ENCODE measurements at regions not wholly inside any gene's neighbourhood (a gene's known extent, or its start where the extent isn't known, plus 50 kb on each side); places are given as distances from the start of the nearest gene placed in this dataset.
"Not testable (repeated sequence)": the region's sequence is repeated elsewhere in the genome, so short reads cannot be mapped to it uniquely, and the experiment has no call there.

DNA sequence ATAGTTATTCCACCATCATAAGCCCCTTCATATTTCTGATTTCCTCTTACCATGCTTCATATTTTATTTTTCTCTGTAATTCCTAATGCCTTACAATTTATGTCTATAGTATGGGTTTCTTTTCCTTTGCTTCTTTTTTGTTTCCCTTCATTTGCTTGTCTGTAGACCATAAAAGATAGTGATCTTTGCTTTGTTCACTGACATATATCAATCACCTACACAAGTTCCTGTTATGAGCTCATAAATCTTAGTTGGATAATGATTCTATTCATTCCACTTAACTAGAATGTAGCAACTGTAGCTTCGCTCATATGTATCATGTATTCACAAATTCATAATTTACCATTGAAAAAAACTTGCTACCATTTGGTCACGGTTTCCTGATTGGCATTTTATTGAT, 388.8 kb upstream of the ATXN7L3B start:
- no peak for DNase-seq

DNA sequence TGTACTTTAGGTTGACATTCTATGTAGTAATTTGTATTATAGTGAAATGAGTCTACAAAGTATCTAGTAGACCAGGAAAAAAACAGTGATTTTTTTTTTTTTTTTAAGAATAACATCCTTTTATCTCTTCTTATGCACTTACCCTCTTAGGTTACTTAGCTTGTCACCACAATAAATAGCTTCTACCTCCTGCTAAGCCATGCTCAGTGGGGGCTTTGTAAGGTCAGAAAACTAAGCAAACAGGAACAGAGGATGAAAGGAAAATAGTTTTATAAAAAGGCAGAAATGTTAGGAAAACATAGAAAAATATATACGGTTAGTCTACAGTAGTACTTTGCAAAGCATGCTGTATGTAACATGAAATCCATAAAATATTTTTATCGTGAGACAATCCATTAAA, 385.3 kb upstream of the ATXN7L3B start:
- no peak for DNase-seq

DNA sequence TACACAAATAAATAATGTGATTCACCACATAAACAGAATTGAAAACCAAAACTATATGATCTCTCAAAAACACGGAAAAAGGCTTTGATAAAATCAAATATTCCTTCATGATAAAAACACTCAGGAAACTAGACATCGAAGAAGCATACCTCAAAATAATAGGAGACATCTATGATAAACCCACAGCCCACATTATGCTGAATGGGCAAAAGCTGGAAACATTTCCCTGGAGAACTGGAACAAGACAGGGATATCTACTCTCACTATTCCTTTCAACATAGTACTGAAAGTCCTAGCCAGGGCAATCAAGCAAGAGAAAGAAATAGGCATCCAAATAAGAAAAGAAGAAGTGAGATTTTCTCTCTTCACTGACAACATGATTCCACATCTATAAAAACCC, 371.5 kb upstream of the ATXN7L3B start:
- DNase-seq, result no peak

DNA sequence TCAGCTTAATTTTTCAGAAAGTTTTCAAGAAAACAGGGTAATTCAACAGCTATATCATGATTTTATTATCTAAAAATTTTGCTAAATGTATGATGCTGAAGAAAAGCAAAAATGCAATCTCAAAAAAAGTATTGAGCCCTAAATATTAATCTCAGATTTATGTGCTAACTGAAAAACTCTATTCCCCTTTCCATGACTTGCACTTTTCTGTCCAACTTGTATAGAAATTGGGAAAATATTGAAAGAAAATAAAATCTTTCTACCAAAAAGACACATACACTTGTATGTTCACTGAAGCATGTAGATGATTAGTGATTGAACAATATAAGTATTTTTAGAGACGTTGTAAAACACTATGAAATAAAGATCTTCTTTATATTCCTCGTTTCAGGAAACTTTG, 368.0 kb upstream of the ATXN7L3B start:
- DNase-seq, result no peak

DNA sequence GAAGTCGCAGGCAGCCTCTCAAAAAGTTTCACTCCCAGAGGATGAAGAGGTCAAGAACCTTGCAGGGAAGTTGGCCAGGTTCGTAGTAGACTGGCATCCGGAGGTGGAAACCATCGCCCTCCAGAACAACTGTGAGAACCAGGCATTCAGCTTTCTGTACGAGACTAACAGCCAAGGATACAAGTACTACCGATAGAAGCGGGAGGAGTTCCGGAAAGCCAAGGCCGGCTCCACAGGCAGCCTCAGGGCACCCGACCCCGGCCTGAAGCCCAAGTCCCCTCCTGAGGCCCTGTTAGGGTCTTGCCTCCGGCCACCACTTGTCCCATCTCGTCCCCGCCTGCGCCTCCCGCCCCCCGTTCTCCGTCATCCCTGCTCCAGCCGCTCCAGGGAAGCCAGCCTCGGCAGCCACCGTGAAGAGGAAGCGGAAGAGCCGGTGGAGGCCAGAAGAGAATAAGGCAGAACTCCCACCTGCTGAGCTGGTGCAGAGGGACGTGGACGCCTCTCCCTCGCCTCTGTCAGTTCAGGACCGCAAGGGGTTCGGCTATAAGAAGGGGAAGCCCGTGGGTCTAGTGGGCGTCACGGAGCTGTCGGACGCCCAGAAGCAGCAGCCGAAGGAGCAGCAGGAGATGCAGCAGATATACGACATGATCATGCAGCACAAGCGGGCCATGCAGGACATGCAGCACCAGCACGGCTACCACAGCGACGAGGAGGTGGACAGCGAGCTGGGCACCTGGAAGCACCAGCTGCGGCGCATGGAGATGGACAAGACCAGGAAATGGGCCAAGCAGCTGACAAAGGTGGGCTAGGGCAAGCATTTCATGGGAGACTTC, 366.8 kb upstream of the ATXN7L3B start:
- DNase-seq, result no peak

DNA sequence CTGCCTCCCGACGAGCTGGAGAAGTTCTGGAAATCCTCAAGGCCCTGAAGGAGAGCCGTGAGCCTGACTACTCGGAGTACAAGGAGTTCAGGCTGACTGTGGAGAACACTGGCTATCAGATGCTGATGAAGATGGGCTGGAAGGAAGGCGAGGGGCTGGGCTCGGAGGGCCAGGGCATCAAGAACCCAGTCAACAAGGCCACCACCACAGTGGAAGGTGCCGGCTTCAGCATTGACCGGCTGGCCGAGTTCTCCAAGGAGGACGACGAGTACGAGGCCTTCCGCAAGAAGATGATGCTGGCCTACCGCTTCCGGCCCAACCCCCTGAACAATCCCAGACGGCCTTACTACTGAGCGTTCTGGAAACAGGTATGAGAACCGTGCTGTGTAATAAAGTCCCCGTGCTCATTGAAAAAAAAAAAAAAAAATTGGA, 366.1 kb upstream of the ATXN7L3B start:
- DNase-seq, result no peak

DNA sequence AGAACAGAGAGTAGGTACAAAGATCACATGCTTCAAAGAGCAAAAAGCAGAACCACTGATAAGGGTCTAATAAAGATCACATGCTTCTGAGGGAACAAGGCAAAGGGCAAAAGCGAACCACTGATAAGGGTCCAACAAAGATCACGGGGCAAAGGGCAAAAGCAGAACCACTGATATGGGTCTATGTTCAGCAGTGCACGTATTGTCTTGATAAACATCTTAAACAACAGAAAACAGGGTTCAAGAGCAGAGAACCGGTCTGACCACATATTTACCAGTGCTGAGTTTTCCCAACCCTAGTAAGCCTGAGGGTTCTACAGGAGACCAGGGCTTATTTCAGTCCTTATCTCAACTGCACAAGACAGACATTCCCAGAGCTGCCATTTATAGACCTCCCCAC, 362.7 kb upstream of the ATXN7L3B start:
- DNase-seq, result not testable (repeated sequence)

DNA sequence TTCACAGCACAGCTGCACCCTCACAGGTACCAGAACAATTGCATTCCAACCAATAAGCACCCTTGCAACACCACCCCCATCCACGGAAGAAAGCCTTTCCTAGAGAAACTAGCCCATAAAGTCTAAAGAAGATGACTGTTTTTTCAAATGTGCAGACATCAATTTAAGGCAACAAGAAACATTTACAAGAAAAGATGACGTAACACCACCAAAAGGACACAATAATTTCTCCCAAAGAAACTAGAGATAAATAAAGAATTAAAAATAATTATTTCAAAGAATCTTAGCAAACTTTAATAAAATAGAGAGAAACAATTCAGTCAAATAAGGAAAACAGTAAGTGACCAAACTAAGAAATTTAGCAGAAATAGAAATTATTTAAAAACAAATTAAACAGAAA, 352.3 kb upstream of the ATXN7L3B start:
- DNase-seq, result no peak

DNA sequence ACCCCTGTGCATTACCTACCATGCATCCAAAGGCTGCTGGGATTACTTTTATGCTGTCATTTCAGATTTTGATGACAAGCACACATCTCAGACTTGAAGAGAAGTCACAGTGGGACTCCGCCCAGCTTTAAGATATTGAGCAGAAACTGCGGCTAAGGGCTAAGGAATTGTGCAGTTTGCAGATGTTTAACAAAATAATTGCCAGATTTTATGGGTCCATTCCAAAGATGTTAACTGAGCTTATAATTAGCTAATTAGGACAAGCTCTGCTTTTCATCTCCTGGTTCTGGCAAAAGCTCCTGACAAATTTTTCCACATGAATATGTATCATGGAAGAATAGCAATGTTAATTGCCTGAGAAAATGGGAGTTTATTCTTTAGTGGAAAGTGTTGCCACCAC, 344.4 kb upstream of the ATXN7L3B start:
- no peak for DNase-seq

DNA sequence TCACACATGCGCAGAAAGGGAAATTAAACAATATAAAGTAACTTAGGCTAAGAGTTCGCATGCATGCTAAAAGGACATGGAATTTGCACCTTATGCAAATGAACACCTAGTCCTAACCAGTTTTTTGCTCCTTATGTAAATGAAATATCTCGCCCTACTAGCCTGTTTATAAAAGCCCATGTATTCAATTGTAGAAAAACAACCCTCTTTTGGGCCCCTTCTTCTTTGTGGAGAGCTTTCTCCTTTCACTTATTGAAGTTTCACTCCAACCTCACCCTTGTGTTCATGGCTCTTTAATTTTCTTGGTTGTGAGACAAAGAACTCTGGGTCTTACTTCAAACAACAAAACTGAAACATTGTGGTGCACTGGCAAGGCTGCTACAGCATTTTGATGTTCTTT, 333.4 kb upstream of the ATXN7L3B start:
- DNase-seq, result no peak

DNA sequence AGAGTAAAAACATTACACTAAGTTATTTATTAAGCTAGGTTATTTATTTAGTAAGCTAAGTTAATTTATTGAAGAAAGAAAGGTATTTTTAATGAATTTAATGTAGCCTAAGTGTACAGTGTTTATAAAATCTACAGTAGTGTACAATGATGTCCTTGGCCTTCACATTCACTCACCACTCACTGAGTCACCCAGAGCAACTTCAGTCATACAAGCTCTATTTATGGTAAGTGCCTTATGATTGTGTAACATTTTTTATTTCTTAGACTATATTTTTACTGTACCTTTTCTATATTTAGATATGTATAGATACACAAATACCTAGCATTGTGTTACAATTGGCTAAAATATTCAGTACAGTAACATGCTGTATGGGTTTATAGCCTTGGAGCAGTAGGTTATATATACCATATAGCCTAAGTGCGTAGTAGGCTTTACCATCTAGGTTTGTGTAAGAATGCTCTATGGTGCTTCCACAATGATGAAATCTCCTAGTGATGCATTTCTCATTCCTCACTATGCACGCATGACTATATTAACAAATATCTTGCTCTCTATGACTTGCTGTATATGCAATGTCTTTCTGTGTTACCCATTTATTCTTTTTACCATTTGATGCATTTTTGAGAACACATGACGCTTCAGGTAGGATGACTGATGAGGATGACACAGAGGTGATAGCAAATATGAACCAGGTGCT, 309.6 kb upstream of the ATXN7L3B start:
- DNase-seq, result no peak

DNA sequence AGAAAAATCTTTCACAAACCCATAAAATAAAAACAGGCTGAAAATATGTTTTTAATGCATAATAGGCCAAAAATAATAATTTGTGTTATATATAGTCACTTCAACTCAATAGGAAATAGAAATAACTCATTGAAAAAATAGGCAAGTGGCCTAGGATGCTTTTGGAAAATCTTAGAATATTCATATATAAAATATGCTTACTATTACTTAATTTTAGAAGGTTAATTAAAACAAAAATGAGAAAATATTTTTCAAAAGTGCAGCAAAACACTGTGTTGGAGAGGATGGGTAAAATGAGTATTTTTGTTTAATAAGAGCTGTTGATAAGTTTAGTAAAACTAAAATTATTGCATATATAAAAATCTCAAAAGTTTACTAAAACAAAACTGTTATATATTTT, 308.0 kb upstream of the ATXN7L3B start:
- DNase-seq, result no peak

DNA sequence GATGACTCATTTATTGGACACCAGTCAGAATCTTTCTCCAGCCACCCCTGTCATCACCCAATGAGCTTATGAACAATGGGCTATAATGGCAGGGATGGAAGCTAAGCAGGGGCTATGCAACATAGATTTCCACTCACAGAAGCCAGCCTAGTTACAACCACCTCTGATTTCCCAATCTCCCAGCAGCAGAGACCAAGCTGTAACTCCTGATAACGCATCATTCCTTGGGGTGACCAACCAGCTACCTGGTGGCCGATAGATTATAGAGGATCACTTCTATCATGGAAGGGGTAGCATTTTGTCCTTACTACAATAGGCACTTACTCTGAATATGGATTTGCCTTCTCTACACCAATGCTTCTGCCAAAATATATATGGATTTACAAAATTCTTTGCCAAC, 302.3 kb upstream of the ATXN7L3B start:
- no peak for DNase-seq

DNA sequence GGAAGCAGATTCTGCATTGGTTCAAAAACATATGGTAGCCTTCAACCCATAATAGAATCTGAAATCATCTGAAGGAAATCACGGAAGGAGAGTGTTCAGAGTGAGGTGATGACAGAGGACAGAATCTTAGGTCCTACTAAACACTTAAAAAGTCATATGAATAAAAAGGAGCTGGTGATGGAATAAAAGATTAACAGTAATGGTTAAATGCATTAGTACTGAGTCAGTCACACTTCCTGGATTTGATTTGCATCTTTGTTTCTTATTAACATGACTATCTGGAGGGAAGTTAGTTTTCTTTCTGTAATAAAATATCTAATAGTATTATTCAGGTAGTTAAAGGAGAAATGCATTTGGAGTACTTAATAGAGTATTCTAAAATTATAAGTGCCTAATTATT, 296.3 kb upstream of the ATXN7L3B start:
- DNase-seq, result no peak

DNA sequence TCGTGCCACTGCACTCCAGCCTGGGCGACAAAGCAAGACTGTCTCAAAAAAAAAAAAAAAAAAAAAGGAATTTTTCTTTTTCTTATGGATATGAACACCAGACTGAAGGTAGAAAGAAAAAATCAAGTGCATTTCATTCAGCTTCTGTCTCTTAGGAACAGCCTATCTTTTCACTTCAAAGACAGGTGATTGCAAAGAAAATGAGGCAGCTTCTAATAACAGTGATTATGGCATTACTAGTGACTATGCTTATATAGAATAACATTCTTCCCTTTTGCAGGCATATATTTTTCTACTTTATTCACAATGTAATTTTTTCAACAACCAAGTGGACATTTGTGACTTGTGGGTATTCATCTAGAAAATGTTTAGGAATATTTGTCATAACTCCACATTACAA, 295.5 kb upstream of the ATXN7L3B start:
- DNase-seq, result no peak

DNA sequence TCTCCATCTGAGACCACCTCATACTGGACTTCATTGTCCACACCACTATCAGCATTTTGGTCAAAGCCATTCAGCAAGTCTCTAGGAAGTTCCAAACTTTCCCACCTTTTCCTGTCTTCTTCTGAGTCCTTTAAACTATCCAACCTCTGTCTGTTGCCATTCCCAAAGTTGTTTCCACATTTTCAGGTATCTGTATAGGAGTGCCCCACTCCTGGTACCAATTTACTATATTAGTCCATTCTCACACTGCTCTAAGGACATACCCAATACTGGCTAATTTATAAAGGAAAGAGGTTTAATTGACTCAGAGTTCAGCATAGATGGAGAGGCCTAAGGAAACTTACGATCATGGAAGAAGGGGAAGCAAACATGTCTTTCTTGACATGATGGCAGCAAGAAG, 292.2 kb upstream of the ATXN7L3B start:
- no peak for DNase-seq

DNA sequence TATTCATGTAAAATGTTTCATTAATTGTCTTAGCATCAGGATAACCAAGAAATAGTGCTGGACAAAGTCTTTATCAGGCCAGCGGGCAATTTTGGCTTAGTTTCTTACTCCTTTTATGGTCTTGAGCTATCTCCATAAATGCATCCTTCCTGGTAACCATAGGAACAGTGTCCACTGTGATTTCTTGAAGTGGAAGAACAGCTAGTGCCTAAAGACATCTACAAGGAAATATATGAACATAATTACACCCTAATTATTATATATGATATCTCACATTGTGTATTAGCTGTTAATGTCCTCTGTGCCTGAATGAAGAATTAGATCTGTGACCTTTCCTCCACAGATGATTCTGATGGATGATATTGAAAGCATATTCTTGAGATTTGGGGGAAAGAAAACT, 286.7 kb upstream of the ATXN7L3B start:
- no peak for DNase-seq

DNA sequence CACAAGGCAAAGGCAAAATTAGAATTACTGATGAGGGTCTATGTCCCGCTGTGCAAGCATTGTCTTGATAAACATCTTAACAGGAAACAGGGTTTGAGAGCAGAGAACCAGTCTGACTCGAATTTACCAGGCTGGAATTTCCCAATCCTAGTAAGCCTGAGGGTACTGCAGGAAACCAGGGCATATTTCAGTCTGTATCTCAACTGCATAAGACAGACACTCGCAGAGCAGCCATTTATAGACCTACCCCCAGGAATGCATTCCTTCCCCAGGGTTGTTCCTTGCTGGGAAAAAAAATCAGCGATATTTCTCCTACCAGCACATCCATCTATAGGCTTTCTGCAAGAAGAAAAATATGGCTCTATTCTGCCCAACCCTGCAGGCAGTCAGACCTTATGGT, 283.8 kb upstream of the ATXN7L3B start:
- DNase-seq, result not testable (repeated sequence)

DNA sequence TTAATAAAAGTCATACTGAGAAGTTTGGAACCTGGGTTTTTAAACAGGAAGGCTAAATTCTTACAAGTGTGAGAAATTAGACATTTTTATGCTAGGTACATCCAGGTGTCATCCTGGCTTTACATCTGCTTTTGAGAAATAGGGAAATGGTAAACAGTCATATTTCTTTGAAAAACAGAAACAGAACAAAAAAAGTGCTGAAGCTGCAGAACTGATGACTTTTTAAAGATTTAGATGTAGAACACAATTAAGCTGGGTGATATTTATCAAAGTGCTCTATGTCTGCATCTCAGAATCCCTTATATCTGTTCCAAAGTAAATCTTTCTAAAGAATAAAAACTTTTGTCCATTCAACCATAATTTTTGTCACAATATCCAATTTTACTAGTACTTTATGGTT, 282.9 kb upstream of the ATXN7L3B start:
- no peak for DNase-seq

DNA sequence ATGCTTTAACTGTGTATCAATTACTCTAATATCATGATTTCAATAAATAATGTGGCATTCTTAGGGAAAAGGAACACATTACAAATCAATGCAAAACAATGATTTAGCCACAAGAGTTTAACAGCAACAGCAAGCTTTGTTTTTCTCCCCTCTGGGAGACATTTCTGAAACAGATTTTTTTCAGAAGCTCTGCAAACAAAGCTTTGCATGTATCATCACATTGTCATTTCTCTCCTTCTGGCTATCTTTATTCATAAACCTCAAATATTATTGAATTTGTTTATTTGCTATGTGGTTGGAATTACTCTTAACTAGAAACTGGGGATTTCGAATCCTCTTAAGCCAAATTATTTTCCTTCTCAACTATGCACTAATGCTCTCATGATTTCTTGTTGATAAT, 278.4 kb upstream of the ATXN7L3B start:
- DNase-seq, result no peak

DNA sequence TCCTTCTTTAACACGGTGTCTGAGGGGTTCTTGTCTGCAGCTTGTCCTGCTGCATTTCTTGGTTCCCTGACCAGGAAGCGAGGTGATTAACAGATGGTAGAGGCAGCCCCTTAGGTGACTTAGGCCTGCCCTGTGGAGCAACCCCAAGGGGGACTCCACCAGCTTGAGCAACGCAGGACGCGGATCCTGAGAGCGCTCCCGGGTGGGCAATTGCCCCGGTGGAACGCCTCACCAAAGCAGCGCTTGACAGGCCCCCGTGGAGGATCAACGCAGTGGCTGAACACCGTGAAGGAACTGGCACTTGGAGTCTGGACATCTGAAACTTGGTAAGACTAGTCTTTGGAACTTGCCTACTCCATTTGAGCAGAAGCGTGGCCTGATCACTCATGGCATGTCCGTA, 272.9 kb upstream of the ATXN7L3B start:
- no peak for DNase-seq

DNA sequence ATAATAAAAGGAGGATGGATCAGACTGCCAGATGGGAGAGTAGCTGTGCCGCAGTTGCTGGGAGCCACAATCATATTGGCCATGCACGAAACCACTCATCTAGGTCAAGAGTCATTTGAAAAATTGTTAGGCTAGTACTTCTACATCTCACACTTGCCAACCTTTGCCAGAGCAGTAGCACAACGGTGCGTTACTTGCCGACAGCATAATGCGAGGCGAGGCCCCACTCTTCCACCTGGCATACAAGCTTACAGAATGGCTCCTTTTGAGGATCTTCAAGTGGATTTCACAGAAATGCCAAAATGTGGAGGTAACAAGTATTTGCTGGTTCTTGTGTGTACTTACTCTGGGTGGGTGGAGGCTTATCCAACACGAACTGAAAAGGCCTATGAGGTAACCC, 268.3 kb upstream of the ATXN7L3B start:
- DNase-seq, result not testable (repeated sequence)

DNA sequence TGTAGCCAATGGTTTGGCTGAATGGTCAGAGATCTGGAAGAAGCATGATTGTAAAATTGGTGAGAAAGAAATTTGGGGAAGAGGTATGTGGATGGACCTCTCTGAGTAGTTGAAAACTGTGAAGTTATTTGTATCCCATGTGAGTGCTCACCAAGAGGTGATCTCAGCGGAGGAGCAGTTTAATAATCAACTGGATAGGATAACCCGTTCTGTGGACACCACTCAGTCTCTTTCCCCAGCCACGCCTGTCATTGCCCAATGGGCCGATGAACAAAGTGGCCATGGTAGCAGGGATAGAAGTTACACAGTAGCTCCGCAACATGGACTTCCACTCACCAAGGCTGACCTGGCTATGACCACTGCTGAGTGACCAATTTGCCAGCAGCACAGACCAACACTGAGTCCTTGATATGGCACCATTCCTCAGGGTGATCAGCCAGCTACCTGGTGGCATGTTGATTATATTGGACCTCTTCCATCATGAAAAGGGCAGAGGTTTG, 257.4 kb upstream of the ATXN7L3B start:
- DNase-seq, result no peak
